IPS-15b (cell line): ENCODE measurements at regions not wholly inside any gene's neighbourhood (a gene's known extent, or its start where the extent isn't known, plus 50 kb on each side); places are given as distances from the start of the nearest gene placed in this dataset.

Experiments used
- H3K27me3 ChIP-seq: one replicate; pipeline ENCODE4 v1.6.1; 2013; ENCODE audit warnings: low read length; ENCODE audit not compliant: control insufficient read depth, insufficient read depth
- H3K36me3 ChIP-seq: one replicate; pipeline ENCODE4 v1.6.1; 2013; ENCODE audit warnings: low read length; ENCODE audit not compliant: control insufficient read depth, insufficient read depth
- H3K4me1 ChIP-seq: one replicate; pipeline ENCODE4 v1.6.1; 2013; ENCODE audit warnings: mild to moderate bottlenecking, low read length; ENCODE audit not compliant: control insufficient read depth, insufficient read depth
- H3K4me3 ChIP-seq: one replicate; pipeline ENCODE4 v1.5.1; 2013; ENCODE audit warnings: low read depth, low read length
- H3K9ac ChIP-seq: one replicate; pipeline ENCODE4 v1.6.1; 2013; ENCODE audit warnings: low read depth, mild to moderate bottlenecking, low read length
- H3K9me3 ChIP-seq: one replicate; pipeline ENCODE4 v1.6.1; 2013; ENCODE audit warnings: mild to moderate bottlenecking, low read length; ENCODE audit not compliant: control insufficient read depth, insufficient read depth

GRCh38 chr2:134131681-134132489 is 122.0 kb upstream of the MGAT5 start:
- Histone ChIP-seq H3K9me3 (no peaks in the 10 kb centered on the region), H3K4me3 (no peak overlapping the region), H3K27me3 (no peaks in the 10 kb centered on the region), H3K4me1 (peaks cover 23% of the 10 kb centered on the region), H3K36me3 (peaks cover 3% of the 10 kb centered on the region), H3K9ac (no peak overlapping the region)

- Histone ChIP-seq H3K4me3 (no peak overlapping the region), H3K9me3 (no peaks in the 10 kb centered on the region), H3K9ac (no peak overlapping the region), H3K4me1 (peaks cover 28% of the 10 kb centered on the region), H3K36me3 (peaks cover 3% of the 10 kb centered on the region), H3K27me3 (no peaks in the 10 kb centered on the region)
Observed at GRCh38 chr2:134132490-134132857, 121.4 kb upstream of the MGAT5 start.

- H3K27me3 ChIP-seq = no peaks in the 10 kb centered on the region
- peaks cover 3% of the 10 kb centered on the region for H3K36me3 ChIP-seq
- H3K9me3 ChIP-seq = no peaks in the 10 kb centered on the region
- peaks cover 28% of the 10 kb centered on the region for H3K4me1 ChIP-seq
- H3K4me3 ChIP-seq = no peak overlapping the region
- H3K9ac ChIP-seq = no peak overlapping the region
Observed at GRCh38 chr2:134133622-134134312, 120.1 kb upstream of the MGAT5 start.

GRCh38 chr2:134134313-134134706 is 119.6 kb upstream of the MGAT5 start:
- H3K9ac ChIP-seq = no peak overlapping the region
- no peak overlapping the region for H3K4me3 ChIP-seq
- peaks cover 28% of the 10 kb centered on the region for H3K4me1 ChIP-seq
- H3K36me3 ChIP-seq = peaks cover 3% of the 10 kb centered on the region
- no peaks in the 10 kb centered on the region for H3K9me3 ChIP-seq
- no peaks in the 10 kb centered on the region for H3K27me3 ChIP-seq

GRCh38 chr2:134134827-134135226 is 119.0 kb upstream of the MGAT5 start:
- H3K36me3 ChIP-seq = peaks cover 3% of the 10 kb centered on the region
- no peak overlapping the region for H3K4me3 ChIP-seq
- no peaks in the 10 kb centered on the region for H3K9me3 ChIP-seq
- H3K9ac ChIP-seq = no peak overlapping the region
- H3K4me1 ChIP-seq = peaks cover 28% of the 10 kb centered on the region
- no peaks in the 10 kb centered on the region for H3K27me3 ChIP-seq

- Histone ChIP-seq H3K4me1 (peaks cover 28% of the 10 kb centered on the region), H3K9me3 (no peaks in the 10 kb centered on the region), H3K4me3 (no peak overlapping the region)
Observed at GRCh38 chr2:134135793-134136192, 118.1 kb upstream of the MGAT5 start.

GRCh38 chr2:134136731-134137130 is 117.1 kb upstream of the MGAT5 start:
- peaks cover 29% of the 10 kb centered on the region for H3K4me1 ChIP-seq
- H3K36me3 ChIP-seq = no peaks in the 10 kb centered on the region
- no peak overlapping the region for H3K9ac ChIP-seq
- H3K4me3 ChIP-seq = no peak overlapping the region
- H3K9me3 ChIP-seq = no peaks in the 10 kb centered on the region
- no peaks in the 10 kb centered on the region for H3K27me3 ChIP-seq

More at GRCh38 chr2:134135793-134136192, 118.1 kb upstream of the MGAT5 start:
- no peaks in the 10 kb centered on the region for H3K36me3 ChIP-seq
- no peaks in the 10 kb centered on the region for H3K27me3 ChIP-seq
- no peak overlapping the region for H3K9ac ChIP-seq

- Histone ChIP-seq H3K4me3 (no peak overlapping the region), H3K9ac (no peak overlapping the region), H3K36me3 (no peaks in the 10 kb centered on the region), H3K27me3 (no peaks in the 10 kb centered on the region), H3K9me3 (no peaks in the 10 kb centered on the region), H3K4me1 (peaks cover 33% of the 10 kb centered on the region)
Observed at GRCh38 chr2:134137182-134137611, 116.7 kb upstream of the MGAT5 start.

GRCh38 chr2:134138115-134138514 is 115.8 kb upstream of the MGAT5 start:
- H3K9ac ChIP-seq = no peak overlapping the region
- no peaks in the 10 kb centered on the region for H3K9me3 ChIP-seq
- H3K4me3 ChIP-seq = no peak overlapping the region
- no peaks in the 10 kb centered on the region for H3K27me3 ChIP-seq
- no peaks in the 10 kb centered on the region for H3K36me3 ChIP-seq
- peaks cover 25% of the 10 kb centered on the region for H3K4me1 ChIP-seq

DNA sequence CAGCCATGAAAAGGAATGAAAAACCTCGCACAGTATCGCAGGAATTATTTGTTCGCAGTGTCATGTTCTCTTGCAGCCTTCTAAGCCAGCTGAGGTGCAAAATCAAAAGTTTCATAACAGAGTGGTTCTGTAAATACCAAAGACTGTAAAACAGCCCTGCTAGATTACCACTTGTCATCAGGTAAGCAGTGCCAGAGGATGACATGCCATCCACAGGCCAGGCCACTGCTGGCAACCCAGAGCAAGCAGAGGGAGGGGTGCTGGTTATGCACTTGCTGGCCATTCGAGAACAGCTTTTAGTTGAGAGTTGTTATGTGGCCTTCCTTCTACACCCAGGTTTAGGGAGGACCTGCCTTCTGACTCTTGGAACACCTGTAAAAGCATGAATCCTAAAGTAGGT is 114.3 kb upstream of the MGAT5 start:
- Histone ChIP-seq H3K27me3 (no peaks in the 10 kb centered on the region), H3K4me1 (peaks cover 22% of the 10 kb centered on the region), H3K36me3 (no peaks in the 10 kb centered on the region), H3K9me3 (no peaks in the 10 kb centered on the region), H3K9ac (no peak overlapping the region), H3K4me3 (no peak overlapping the region)

- Histone ChIP-seq H3K9ac (no peak overlapping the region), H3K9me3 (no peaks in the 10 kb centered on the region), H3K36me3 (no peaks in the 10 kb centered on the region), H3K27me3 (no peaks in the 10 kb centered on the region), H3K4me3 (no peak overlapping the region), H3K4me1 (peaks cover 18% of the 10 kb centered on the region)
Observed at GRCh38 chr2:134140251-134140661, 113.6 kb upstream of the MGAT5 start.
